Vagina (tissue), 2 donors: ENCODE measurements at regions not wholly inside any gene's neighbourhood (a gene's known extent, or its start where the extent isn't known, plus 50 kb on each side); places are given as distances from the start of the nearest gene placed in this dataset.

ENCODE experiments used
- DNase-seq, 2 donors: peaks; one replicate each; pipeline ENCODE4 v3.0.0-alpha.2; 2017; ENCODE audit errors: extremely low spot score in 2 of 2
- H3K27ac ChIP-seq: fragments of 200-600 bp; sonication (generic); one replicate; pipeline ENCODE4 v1.5.1; 2019
- H3K27me3 ChIP-seq: fragments of 200-600 bp; sonication (generic); one replicate; pipeline ENCODE4 v1.5.1; 2019
- H3K36me3 ChIP-seq, 2 donors: fragments of 200-600 bp; sonication (generic); one replicate each; pipeline ENCODE4 v1.5.1; 2017 to 2019
- H3K4me1 ChIP-seq: fragments of 200-600 bp; sonication (generic); one replicate; pipeline ENCODE4 v1.5.1; 2019
- H3K4me3 ChIP-seq, 2 donors: fragments of 200-600 bp; sonication (generic); 1 replicate in 1 of 2; 2 replicates in 1 of 2; pipeline ENCODE4 v1.5.1; 2016 to 2019
- H3K9me3 ChIP-seq: fragments of 200-600 bp; sonication (generic); one replicate; pipeline ENCODE4 v1.5.1; 2019
- CTCF ChIP-seq, 3 experiments: fragments of 450-650 bp in 2 of 3; fragments of 200-600 bp in 1 of 3; sonication (generic) in 1 of 3; IDR thresholded peaks; one replicate each; pipeline ENCODE4 v1.5.1; 2017 to 2019; ENCODE audit warnings: antibody characterized with exemption in 3 of 3, mild to moderate bottlenecking in 2 of 3, moderate library complexity in 2 of 3
- POLR2A ChIP-seq, 2 donors: fragments of 450-650 bp; IDR thresholded peaks; one replicate each; pipeline ENCODE4 v1.6.1; 2017; ENCODE audit warnings: antibody characterized with exemption in 2 of 2, mild to moderate bottlenecking in 2 of 2, moderate library complexity in 2 of 2
- POLR2AphosphoS5 ChIP-seq, 2 donors: sonication (generic); formaldehyde crosslinking; IDR thresholded peaks; one replicate each; pipeline ENCODE4 v1.9.0; 2017; ENCODE audit warnings: antibody characterized with exemption in 2 of 2, mild to moderate bottlenecking in 2 of 2, low read depth in 1 of 2; ENCODE audit not compliant: insufficient read depth in 1 of 2
- intact Hi-C: fragments of 100-400 bp; cut with DNase I; formaldehyde crosslinking; loops from one replicate; pipeline ENCODE4 v1.15.1; 2023

GRCh38 chr22:47625013-47625385 lies 862.5 kb downstream of the TBC1D22A start:
- Histone ChIP-seq H3K4me1 (no peaks in the 10 kb centered on the region), H3K27ac (no peak overlapping the region), H3K27me3 (no peaks in the 10 kb centered on the region), H3K36me3 (no peaks in the 10 kb centered on the region), H3K4me3 (no peak overlapping the region), H3K9me3 (no peaks in the 10 kb centered on the region)
- TF ChIP-seq POLR2AphosphoS5 (IDR thresholded peaks at IDR 0.05; ENCODE audit: insufficient read depth in 1 of 2, low read depth in 1 of 2) (no peak), CTCF (IDR thresholded peaks at IDR 0.05) (no peak), POLR2A (IDR thresholded peaks at IDR 0.05) (no peak)
- peak in 1 of 2 donors; percentile 89 for DNase-seq
- intact Hi-C loops: no loop called here

- Histone ChIP-seq H3K9me3 (no peaks in the 10 kb centered on the region), H3K4me1 (no peaks in the 10 kb centered on the region), H3K36me3 (no peaks in the 10 kb centered on the region), H3K27ac (no peak overlapping the region), H3K4me3 (no peak overlapping the region), H3K27me3 (no peaks in the 10 kb centered on the region)
- peak in 1 of 2 donors; percentile 89 for DNase-seq
- no peak for TF ChIP-seq POLR2AphosphoS5 (IDR thresholded peaks at IDR 0.05; ENCODE audit: insufficient read depth in 1 of 2, low read depth in 1 of 2)
- intact Hi-C loops: no loop called here
Measured at GRCh38 chr22:47624252-47625012, 862.0 kb downstream of the TBC1D22A start.

- Histone ChIP-seq H3K36me3 (no peaks in the 10 kb centered on the region), H3K27ac (no peak overlapping the region), H3K9me3 (no peaks in the 10 kb centered on the region), H3K4me1 (no peaks in the 10 kb centered on the region), H3K27me3 (no peaks in the 10 kb centered on the region), H3K4me3 (no peak overlapping the region)
- TF ChIP-seq CTCF (IDR thresholded peaks at IDR 0.05): no peak
- TF ChIP-seq POLR2AphosphoS5 (IDR thresholded peaks at IDR 0.05; ENCODE audit: insufficient read depth in 1 of 2, low read depth in 1 of 2): no peak
- TF ChIP-seq POLR2A (IDR thresholded peaks at IDR 0.05): no peak
- intact Hi-C loops: no loop called here
- no peak for DNase-seq
Measured at GRCh38 chr22:47623763-47624148, 861.3 kb downstream of the TBC1D22A start.

GRCh38 chr22:47623066-47623762 lies 860.8 kb downstream of the TBC1D22A start:
- Histone ChIP-seq H3K36me3 (no peaks in the 10 kb centered on the region), H3K27me3 (no peaks in the 10 kb centered on the region), H3K4me3 (no peak overlapping the region), H3K9me3 (no peaks in the 10 kb centered on the region), H3K4me1 (no peaks in the 10 kb centered on the region), H3K27ac (no peak overlapping the region)
- DNase-seq: peak in 1 of 2 donors; percentile 90
- TF ChIP-seq POLR2AphosphoS5 (IDR thresholded peaks at IDR 0.05; ENCODE audit: insufficient read depth in 1 of 2, low read depth in 1 of 2): no peak
- no peak for TF ChIP-seq CTCF (IDR thresholded peaks at IDR 0.05)
- no peak for TF ChIP-seq POLR2A (IDR thresholded peaks at IDR 0.05)
- intact Hi-C loops: no loop called here

GRCh38 chr22:47622541-47622940 lies 860.1 kb downstream of the TBC1D22A start:
- H3K4me1 ChIP-seq: no peaks in the 10 kb centered on the region
- no peak overlapping the region for H3K4me3 ChIP-seq
- DNase-seq: peak; percentile 60 to 74
- intact Hi-C loops: no loop called here
- no peaks in the 10 kb centered on the region for H3K36me3 ChIP-seq
- H3K27me3 ChIP-seq: no peaks in the 10 kb centered on the region
- H3K27ac ChIP-seq: no peak overlapping the region
- H3K9me3 ChIP-seq: no peaks in the 10 kb centered on the region
- no peak for TF ChIP-seq POLR2A (IDR thresholded peaks at IDR 0.05)
- no peak for TF ChIP-seq POLR2AphosphoS5 (IDR thresholded peaks at IDR 0.05; ENCODE audit: insufficient read depth in 1 of 2, low read depth in 1 of 2)
- TF ChIP-seq CTCF (IDR thresholded peaks at IDR 0.05): no peak
